C4-2B (cell line): ENCODE measurements at regions not wholly inside any gene's neighbourhood (a gene's known extent, or its start where the extent isn't known, plus 50 kb on each side); places are given as distances from the start of the nearest gene placed in this dataset.

ENCODE experiments used
- CTCF ChIP-seq: fragments of 450-650 bp; conservative IDR thresholded peaks from 2 replicates; pipeline ENCODE4 v1.5.1; 2017; ENCODE audit warnings: mild to moderate bottlenecking
- ZFX ChIP-seq: fragments of 450-650 bp; IDR thresholded peaks from 2 replicates; pipeline ENCODE4 v1.6.1; 2017

- no peak for TF ChIP-seq CTCF
- no peak for TF ChIP-seq ZFX
Observed at GRCh38 chr10:64786989-64787388, 1265.8 kb downstream of the REEP3 start.
